ENCODE measurements at regions not wholly inside any gene's neighbourhood (a gene's known extent, or its start where the extent isn't known, plus 50 kb on each side); places are given as distances from the start of the nearest gene placed in this dataset.

- H3K4me1 ChIP-seq (ENCODE audit: control insufficient read depth in 1 of 2, insufficient read depth in 2 of 2, low read length in 2 of 2), result no peaks in the 10 kb centered on the region
- H3K27me3 ChIP-seq (ENCODE audit: control insufficient read depth in 1 of 2, insufficient read depth in 2 of 2, low read length in 2 of 2), result peaks cover 0 to 3% of the 10 kb centered on the region in 2 donors
- no peak overlapping the region for H3K4me3 ChIP-seq (ENCODE audit: low read depth in 1 of 2, low read length in 2 of 2)
- no peak overlapping the region for H3K27ac ChIP-seq (ENCODE audit: low read depth, low read length)
- H3K9ac ChIP-seq (ENCODE audit: low read depth in 1 of 2, low read length in 2 of 2), result no peak overlapping the region
- no peaks in the 10 kb centered on the region for H3K9me3 ChIP-seq (ENCODE audit: control insufficient read depth in 1 of 2, low read length in 2 of 2)
- H3K36me3 ChIP-seq (ENCODE audit: control insufficient read depth in 1 of 2, insufficient read depth in 2 of 2, low read length in 2 of 2), result no peaks in the 10 kb centered on the region
These were observed 360.8 kb upstream of the ARID1B start for GRCh38 chr6:156416391-156416790.

DNA sequence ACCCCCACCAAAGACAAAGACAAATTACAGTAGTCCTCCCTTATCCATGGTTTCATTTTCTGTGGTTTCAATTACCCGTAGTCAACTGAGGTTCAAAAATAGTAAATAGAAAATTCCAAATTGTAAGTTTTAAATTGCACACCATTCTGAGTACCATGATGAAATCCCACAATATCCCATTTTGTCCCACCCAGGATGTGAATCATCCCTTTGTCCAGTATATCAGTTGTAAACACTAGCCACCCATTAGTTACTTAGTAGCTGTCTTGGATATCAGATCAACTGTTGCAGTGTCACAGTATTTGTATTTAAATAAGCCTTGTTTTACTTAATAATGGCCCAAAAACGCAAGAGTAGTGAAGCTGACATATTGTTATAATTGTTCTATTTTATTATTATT lies 364.0 kb upstream of the ARID1B start:
- Histone ChIP-seq H3K4me1 (ENCODE audit: control insufficient read depth in 1 of 2, insufficient read depth in 2 of 2, low read length in 2 of 2) (no peaks in the 10 kb centered on the region), H3K27ac (ENCODE audit: low read depth, low read length) (no peak overlapping the region), H3K4me3 (ENCODE audit: low read depth in 1 of 2, low read length in 2 of 2) (no peak overlapping the region), H3K9ac (ENCODE audit: low read depth in 1 of 2, low read length in 2 of 2) (no peak overlapping the region), H3K27me3 (ENCODE audit: control insufficient read depth in 1 of 2, insufficient read depth in 2 of 2, low read length in 2 of 2) (peaks cover 0 to 3% of the 10 kb centered on the region in 2 donors), H3K9me3 (ENCODE audit: control insufficient read depth in 1 of 2, low read length in 2 of 2) (no peaks in the 10 kb centered on the region), H3K36me3 (ENCODE audit: control insufficient read depth in 1 of 2, insufficient read depth in 2 of 2, low read length in 2 of 2) (no peaks in the 10 kb centered on the region)

- H3K27ac ChIP-seq (ENCODE audit: low read depth, low read length), result no peak overlapping the region
- no peak overlapping the region for H3K9ac ChIP-seq (ENCODE audit: low read depth in 1 of 2, low read length in 2 of 2)
- H3K4me1 ChIP-seq (ENCODE audit: control insufficient read depth in 1 of 2, insufficient read depth in 2 of 2, low read length in 2 of 2), result no peaks in the 10 kb centered on the region
- H3K9me3 ChIP-seq (ENCODE audit: control insufficient read depth in 1 of 2, low read length in 2 of 2), result no peaks in the 10 kb centered on the region
- no peaks in the 10 kb centered on the region for H3K27me3 ChIP-seq (ENCODE audit: control insufficient read depth in 1 of 2, insufficient read depth in 2 of 2, low read length in 2 of 2)
- no peak overlapping the region for H3K4me3 ChIP-seq (ENCODE audit: low read depth in 1 of 2, low read length in 2 of 2)
- H3K36me3 ChIP-seq (ENCODE audit: control insufficient read depth in 1 of 2, insufficient read depth in 2 of 2, low read length in 2 of 2), result no peaks in the 10 kb centered on the region
These were observed 366.5 kb upstream of the ARID1B start for GRCh38 chr6:156410649-156411048.

GRCh38 chr6:156408655-156409054 lies 368.5 kb upstream of the ARID1B start:
- Histone ChIP-seq H3K27me3 (ENCODE audit: control insufficient read depth in 1 of 2, insufficient read depth in 2 of 2, low read length in 2 of 2) (no peaks in the 10 kb centered on the region), H3K36me3 (ENCODE audit: control insufficient read depth in 1 of 2, insufficient read depth in 2 of 2, low read length in 2 of 2) (no peaks in the 10 kb centered on the region), H3K4me1 (ENCODE audit: control insufficient read depth in 1 of 2, insufficient read depth in 2 of 2, low read length in 2 of 2) (no peaks in the 10 kb centered on the region), H3K9me3 (ENCODE audit: control insufficient read depth in 1 of 2, low read length in 2 of 2) (no peaks in the 10 kb centered on the region), H3K9ac (ENCODE audit: low read depth in 1 of 2, low read length in 2 of 2) (no peak overlapping the region), H3K27ac (ENCODE audit: low read depth, low read length) (no peak overlapping the region), H3K4me3 (ENCODE audit: low read depth in 1 of 2, low read length in 2 of 2) (no peak overlapping the region)

DNA sequence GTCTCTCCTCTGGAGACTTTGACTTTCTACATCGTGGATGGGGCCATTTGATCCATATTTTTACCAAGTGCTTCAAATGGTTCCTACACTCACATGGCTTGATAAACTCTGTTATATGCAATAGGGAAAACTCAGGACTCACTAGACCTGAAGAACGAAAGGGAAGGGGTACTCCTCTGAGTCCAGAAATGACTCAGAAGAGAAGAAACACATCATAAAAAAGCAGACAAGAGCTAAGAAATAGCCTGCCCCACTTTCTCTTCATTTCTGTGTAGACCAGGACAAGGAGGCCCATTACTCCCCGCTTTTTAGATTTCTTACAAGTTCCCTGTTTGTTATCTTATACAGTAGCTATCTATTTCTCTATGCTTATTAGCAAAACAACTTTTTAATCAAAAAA lies 369.8 kb upstream of the ARID1B start:
- Histone ChIP-seq H3K27me3 (ENCODE audit: control insufficient read depth in 1 of 2, insufficient read depth in 2 of 2, low read length in 2 of 2) (no peaks in the 10 kb centered on the region), H3K27ac (ENCODE audit: low read depth, low read length) (no peak overlapping the region), H3K4me1 (ENCODE audit: control insufficient read depth in 1 of 2, insufficient read depth in 2 of 2, low read length in 2 of 2) (no peaks in the 10 kb centered on the region), H3K9me3 (ENCODE audit: control insufficient read depth in 1 of 2, low read length in 2 of 2) (no peaks in the 10 kb centered on the region), H3K36me3 (ENCODE audit: control insufficient read depth in 1 of 2, insufficient read depth in 2 of 2, low read length in 2 of 2) (no peaks in the 10 kb centered on the region), H3K4me3 (ENCODE audit: low read depth in 1 of 2, low read length in 2 of 2) (no peak overlapping the region), H3K9ac (ENCODE audit: low read depth in 1 of 2, low read length in 2 of 2) (no peak overlapping the region)

DNA sequence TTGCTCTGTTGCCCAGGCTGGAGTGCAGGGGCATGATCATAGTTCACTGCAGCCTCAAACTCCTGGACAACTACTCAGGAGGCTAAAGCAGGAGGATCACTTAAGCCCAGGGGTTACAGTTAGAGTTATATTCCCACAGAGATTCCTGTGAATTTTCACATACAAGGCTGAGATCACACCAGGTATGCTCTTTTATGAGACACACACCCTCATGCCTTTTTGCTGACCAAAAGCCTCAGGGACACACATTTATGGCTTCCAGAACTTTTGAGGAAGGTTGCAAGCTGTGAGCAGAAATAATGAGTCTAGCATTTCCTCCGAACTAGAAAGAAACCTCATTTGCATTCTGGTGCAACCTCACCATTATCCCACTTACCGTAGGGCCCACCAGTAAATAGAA lies 370.5 kb upstream of the ARID1B start:
- Histone ChIP-seq H3K4me1 (ENCODE audit: control insufficient read depth in 1 of 2, insufficient read depth in 2 of 2, low read length in 2 of 2) (no peaks in the 10 kb centered on the region), H3K27ac (ENCODE audit: low read depth, low read length) (no peak overlapping the region), H3K36me3 (ENCODE audit: control insufficient read depth in 1 of 2, insufficient read depth in 2 of 2, low read length in 2 of 2) (no peaks in the 10 kb centered on the region), H3K4me3 (ENCODE audit: low read depth in 1 of 2, low read length in 2 of 2) (no peak overlapping the region), H3K9me3 (ENCODE audit: control insufficient read depth in 1 of 2, low read length in 2 of 2) (no peaks in the 10 kb centered on the region), H3K9ac (ENCODE audit: low read depth in 1 of 2, low read length in 2 of 2) (no peak overlapping the region), H3K27me3 (ENCODE audit: control insufficient read depth in 1 of 2, insufficient read depth in 2 of 2, low read length in 2 of 2) (no peaks in the 10 kb centered on the region)

DNA sequence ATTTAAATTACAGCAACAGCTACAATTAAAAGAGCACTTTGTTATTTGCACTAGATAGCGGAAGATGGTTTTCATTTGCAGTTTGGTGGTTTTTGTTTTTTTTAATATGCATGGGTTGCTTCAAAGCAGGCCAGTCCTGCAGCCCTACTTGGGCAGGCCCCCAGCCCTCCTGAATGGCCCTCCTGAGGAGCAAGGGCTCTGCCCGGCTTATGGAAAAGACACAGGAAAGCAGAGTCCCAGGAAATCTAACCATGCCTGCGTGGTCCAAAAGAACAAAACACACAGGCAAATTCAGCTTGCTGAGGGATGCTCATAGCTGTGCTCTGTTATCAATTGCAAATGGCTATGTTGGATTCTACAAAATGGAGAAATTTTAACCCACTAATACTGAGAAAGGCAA lies 371.1 kb upstream of the ARID1B start:
- no peaks in the 10 kb centered on the region for H3K27me3 ChIP-seq (ENCODE audit: control insufficient read depth in 1 of 2, insufficient read depth in 2 of 2, low read length in 2 of 2)
- no peak overlapping the region for H3K27ac ChIP-seq (ENCODE audit: low read depth, low read length)
- no peaks in the 10 kb centered on the region for H3K36me3 ChIP-seq (ENCODE audit: control insufficient read depth in 1 of 2, insufficient read depth in 2 of 2, low read length in 2 of 2)
- H3K4me1 ChIP-seq (ENCODE audit: control insufficient read depth in 1 of 2, insufficient read depth in 2 of 2, low read length in 2 of 2), result no peaks in the 10 kb centered on the region
- no peak overlapping the region for H3K9ac ChIP-seq (ENCODE audit: low read depth in 1 of 2, low read length in 2 of 2)
- no peak overlapping the region for H3K4me3 ChIP-seq (ENCODE audit: low read depth in 1 of 2, low read length in 2 of 2)
- H3K9me3 ChIP-seq (ENCODE audit: control insufficient read depth in 1 of 2, low read length in 2 of 2), result no peaks in the 10 kb centered on the region

- H3K9me3 ChIP-seq (ENCODE audit: control insufficient read depth in 1 of 2, low read length in 2 of 2), result no peaks in the 10 kb centered on the region
- no peaks in the 10 kb centered on the region for H3K27me3 ChIP-seq (ENCODE audit: control insufficient read depth in 1 of 2, insufficient read depth in 2 of 2, low read length in 2 of 2)
- H3K4me1 ChIP-seq (ENCODE audit: control insufficient read depth in 1 of 2, insufficient read depth in 2 of 2, low read length in 2 of 2), result no peaks in the 10 kb centered on the region
These were observed 374.6 kb upstream of the ARID1B start for GRCh38 chr6:156402628-156403027.

GRCh38 chr6:156402227-156402626 lies 375.0 kb upstream of the ARID1B start:
- H3K27me3 ChIP-seq (ENCODE audit: control insufficient read depth in 1 of 2, insufficient read depth in 2 of 2, low read length in 2 of 2), result no peaks in the 10 kb centered on the region
- H3K9ac ChIP-seq (ENCODE audit: low read depth in 1 of 2, low read length in 2 of 2), result no peak overlapping the region
- H3K27ac ChIP-seq (ENCODE audit: low read depth, low read length), result no peak overlapping the region
- H3K9me3 ChIP-seq (ENCODE audit: control insufficient read depth in 1 of 2, low read length in 2 of 2), result no peaks in the 10 kb centered on the region
- H3K36me3 ChIP-seq (ENCODE audit: control insufficient read depth in 1 of 2, insufficient read depth in 2 of 2, low read length in 2 of 2), result no peaks in the 10 kb centered on the region
- no peaks in the 10 kb centered on the region for H3K4me1 ChIP-seq (ENCODE audit: control insufficient read depth in 1 of 2, insufficient read depth in 2 of 2, low read length in 2 of 2)
- no peak overlapping the region for H3K4me3 ChIP-seq (ENCODE audit: low read depth in 1 of 2, low read length in 2 of 2)

More at GRCh38 chr6:156402628-156403027, 374.6 kb upstream of the ARID1B start:
- no peak overlapping the region for H3K27ac ChIP-seq (ENCODE audit: low read depth, low read length)
- no peaks in the 10 kb centered on the region for H3K36me3 ChIP-seq (ENCODE audit: control insufficient read depth in 1 of 2, insufficient read depth in 2 of 2, low read length in 2 of 2)
- H3K4me3 ChIP-seq (ENCODE audit: low read depth in 1 of 2, low read length in 2 of 2), result no peak overlapping the region
- no peak overlapping the region for H3K9ac ChIP-seq (ENCODE audit: low read depth in 1 of 2, low read length in 2 of 2)

DNA sequence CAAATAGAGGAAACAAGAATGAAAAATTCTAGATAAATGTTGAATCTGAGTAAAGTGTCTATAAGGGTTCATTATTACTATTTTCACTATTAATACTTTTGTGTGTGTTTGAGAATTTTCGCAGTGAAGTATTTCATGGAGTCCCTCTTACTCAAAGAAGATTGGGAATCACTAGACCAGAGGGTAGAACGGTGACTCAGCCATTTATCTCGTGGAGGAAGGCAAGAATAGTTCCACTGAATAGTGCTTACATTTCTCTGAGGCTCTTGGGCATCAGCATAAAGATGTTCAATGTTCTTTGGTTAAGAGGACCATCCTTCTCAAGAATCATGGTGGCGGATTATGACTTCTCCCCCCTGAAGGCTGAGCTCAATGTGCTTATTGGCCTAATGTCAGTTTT lies 376.7 kb upstream of the ARID1B start:
- H3K36me3 ChIP-seq (ENCODE audit: control insufficient read depth in 1 of 2, insufficient read depth in 2 of 2, low read length in 2 of 2), result no peaks in the 10 kb centered on the region
- no peaks in the 10 kb centered on the region for H3K9me3 ChIP-seq (ENCODE audit: control insufficient read depth in 1 of 2, low read length in 2 of 2)
- peaks cover 0 to 2% of the 10 kb centered on the region in 2 donors for H3K4me1 ChIP-seq (ENCODE audit: control insufficient read depth in 1 of 2, insufficient read depth in 2 of 2, low read length in 2 of 2)
- no peak overlapping the region for H3K27ac ChIP-seq (ENCODE audit: low read depth, low read length)
- no peak overlapping the region for H3K9ac ChIP-seq (ENCODE audit: low read depth in 1 of 2, low read length in 2 of 2)
- H3K27me3 ChIP-seq (ENCODE audit: control insufficient read depth in 1 of 2, insufficient read depth in 2 of 2, low read length in 2 of 2), result no peaks in the 10 kb centered on the region
- H3K4me3 ChIP-seq (ENCODE audit: low read depth in 1 of 2, low read length in 2 of 2), result no peak overlapping the region

DNA sequence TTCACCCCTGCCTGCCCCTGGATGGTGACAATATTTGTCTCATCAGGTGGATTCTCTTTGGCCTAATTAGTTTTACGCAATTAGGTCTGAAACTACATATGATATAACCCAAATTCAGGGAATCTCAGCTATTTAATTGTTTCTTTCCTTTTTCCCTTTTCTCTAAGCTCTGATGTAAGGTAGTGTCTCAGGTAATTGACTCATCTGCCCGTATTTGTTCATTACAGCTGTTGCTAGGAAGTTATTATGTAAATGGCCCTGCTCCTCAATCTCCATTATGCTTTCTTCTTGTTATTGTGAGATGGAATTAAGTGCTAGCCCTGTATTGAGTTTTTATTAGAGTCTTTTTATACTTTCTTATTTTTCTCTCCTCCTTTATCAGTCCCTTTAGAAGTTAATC lies 378.2 kb upstream of the ARID1B start:
- Histone ChIP-seq H3K36me3 (ENCODE audit: control insufficient read depth in 1 of 2, insufficient read depth in 2 of 2, low read length in 2 of 2) (no peaks in the 10 kb centered on the region), H3K9me3 (ENCODE audit: control insufficient read depth in 1 of 2, low read length in 2 of 2) (no peaks in the 10 kb centered on the region), H3K27me3 (ENCODE audit: control insufficient read depth in 1 of 2, insufficient read depth in 2 of 2, low read length in 2 of 2) (no peaks in the 10 kb centered on the region), H3K4me3 (ENCODE audit: low read depth in 1 of 2, low read length in 2 of 2) (no peak overlapping the region), H3K4me1 (ENCODE audit: control insufficient read depth in 1 of 2, insufficient read depth in 2 of 2, low read length in 2 of 2) (peaks cover 0 to 3% of the 10 kb centered on the region in 2 donors), H3K27ac (ENCODE audit: low read depth, low read length) (no peak overlapping the region), H3K9ac (ENCODE audit: low read depth in 1 of 2, low read length in 2 of 2) (no peak overlapping the region)

All from duodenal mucosa (tissue), 2 donors.